HG03378 (cell line): ENCODE measurements at regions not wholly inside any gene's neighbourhood (a gene's known extent, or its start where the extent isn't known, plus 50 kb on each side); places are given as distances from the start of the nearest gene placed in this dataset.

Source experiments
- ATAC-seq: cut with Tn5 transposase; IDR thresholded peaks from one replicate; pipeline ENCODE4 v1.9.1; 2021; ENCODE audit warnings: mild to moderate bottlenecking, moderate library complexity; ENCODE audit not compliant: unreplicated experiment

DNA sequence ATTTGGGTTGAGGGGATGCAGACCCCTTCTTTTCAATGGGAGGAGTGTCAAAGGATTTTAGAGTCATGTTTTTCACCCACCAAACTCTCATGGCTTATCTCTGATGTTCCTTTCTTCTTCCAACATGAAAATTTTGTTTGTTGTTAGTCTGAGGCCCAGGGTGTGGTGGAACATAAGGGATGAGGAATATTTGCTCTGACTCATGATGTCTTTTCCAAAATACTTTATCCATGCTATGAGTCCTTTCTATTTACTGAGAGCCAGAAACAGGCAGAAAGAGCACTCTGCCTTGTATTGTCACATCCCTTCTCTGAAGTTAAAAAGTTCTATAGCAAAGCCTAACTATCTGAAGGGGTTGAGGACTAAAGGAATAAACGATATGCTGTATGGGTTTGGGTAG lies 61.6 kb upstream of the GYPA start:
- ATAC-seq, result no peak

DNA sequence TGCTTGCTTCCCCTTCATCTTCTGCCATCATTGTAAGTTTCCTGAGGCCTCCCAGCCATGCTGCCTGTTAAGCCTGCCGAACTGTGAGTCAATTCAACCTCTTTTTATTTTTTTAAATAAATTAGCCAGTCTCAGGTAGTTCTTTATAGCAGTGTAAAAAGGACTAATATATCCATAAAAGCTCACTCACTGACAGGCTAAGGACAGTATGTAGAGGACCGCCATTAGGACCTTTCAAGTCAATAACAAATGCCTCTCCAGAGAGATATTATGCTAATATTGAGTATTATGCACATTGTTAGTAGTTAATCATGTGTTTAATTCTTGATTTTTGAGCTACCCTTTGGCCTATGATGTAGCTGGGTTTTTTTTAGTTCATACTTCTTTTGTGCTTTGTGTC lies 62.6 kb upstream of the GYPA start:
- no peak for ATAC-seq

DNA sequence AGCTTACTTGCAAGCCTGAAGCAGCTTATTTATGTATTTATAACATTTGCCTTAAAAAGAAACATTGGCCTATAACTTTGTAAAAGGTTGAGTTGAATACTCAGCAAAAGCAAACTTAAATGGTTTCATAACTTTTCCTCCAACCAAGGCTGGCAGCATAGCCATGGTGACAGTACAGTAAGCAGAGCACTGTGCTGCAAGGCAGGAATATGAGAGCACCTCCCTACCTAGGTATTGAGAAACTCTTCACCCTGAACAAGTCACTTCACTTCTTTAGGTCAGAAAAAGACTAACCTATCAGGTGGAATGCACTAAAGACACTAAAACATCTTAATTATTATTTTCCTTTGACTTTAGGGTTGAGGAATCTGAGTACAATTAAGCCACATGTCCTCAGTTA lies 63.9 kb upstream of the GYPA start:
- no peak for ATAC-seq

DNA sequence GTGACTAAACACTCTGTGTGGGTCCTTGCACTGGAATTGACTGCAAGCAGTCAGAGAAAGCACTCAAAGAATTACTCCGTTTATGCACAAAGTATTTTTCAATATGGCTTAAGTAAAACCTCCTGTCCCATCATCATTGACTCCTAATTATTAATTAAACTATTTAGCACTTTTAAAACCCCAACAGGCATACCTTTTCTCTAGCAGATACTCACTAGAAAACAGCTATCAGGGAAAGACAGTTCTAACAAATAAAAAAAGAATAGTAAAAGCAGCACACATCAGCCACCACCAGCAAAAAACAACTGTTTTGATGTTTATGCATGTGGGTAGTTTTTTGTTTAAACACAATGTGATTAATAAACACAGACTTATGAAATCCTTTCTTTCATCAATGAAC lies 66.2 kb upstream of the GYPA start:
- ATAC-seq, result no peak

DNA sequence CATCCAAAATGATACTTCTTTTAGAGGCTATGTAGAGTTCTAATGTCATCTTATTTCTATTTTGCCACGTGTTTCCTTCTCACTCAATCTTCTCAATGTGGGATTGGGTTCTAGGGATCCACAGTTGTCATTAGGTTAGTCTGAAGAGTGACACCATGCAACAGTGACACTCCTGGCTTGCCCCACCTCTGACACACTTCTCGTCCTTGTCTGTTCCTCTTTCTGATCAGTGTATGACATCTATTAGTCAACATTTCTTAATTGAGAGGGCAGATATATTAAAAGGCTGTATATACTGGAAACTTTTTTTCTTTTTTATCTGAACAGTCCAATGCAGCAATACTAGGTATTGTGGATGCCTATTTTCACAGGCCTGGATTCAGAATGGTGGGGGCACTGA lies 67.6 kb upstream of the GYPA start:
- ATAC-seq, result no peak

DNA sequence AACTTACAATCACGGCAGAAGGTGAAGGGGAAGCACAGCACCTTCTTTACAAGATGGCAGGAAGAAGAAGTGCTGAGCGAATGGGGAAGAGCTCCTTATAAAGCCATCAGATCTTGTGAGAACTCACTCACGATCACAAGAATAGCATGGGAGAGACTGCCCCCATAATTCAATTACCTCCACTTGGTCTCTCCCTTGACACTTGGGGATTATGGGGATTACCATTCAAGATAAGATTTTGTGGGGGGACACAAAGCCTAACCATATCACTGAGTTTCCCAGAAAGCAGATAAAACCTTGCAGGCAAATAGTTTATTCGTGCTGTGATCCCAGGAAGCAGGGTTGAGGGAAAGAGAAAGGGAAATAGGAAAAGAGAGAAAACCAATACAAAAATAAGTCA lies 69.0 kb upstream of the GYPA start:
- ATAC-seq, result no peak

DNA sequence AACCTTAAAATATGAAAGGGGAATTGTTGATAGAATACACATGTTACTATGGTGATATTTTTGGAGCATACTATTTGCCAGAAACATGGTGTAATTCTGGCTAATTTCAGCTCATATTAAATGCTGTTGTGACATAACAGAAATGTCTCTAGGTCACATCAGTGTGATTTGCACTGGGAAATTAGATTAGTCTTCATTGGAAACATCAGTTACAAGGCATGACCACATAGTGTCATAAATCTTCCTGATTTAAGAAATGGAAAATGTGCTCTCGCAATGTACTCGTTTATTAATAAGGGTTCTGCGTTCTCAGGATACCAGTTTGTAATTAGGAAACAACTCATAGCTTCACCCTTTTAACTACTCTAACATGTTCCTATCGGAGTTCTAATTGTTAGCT lies 72.9 kb upstream of the GYPA start:
- no peak for ATAC-seq

DNA sequence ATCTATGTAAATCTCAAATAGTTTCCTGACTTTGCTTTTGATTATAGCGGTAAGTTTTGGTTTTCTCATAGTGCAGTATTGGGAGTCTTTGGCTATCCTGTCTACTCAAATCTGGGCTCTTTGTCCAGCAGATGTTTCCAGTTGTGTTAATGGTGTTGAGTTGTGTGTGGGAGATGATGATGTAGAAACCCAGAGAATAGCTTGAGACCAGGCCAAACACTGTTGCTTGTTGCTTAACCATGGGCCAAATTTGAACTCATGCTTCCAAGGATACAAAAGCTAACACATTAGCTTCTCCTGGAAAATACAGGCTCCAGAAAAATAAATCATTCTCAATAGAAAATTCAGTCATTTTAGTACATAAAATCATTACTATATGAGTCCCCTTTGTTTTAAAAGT lies 82.6 kb upstream of the GYPA start:
- no peak for ATAC-seq

DNA sequence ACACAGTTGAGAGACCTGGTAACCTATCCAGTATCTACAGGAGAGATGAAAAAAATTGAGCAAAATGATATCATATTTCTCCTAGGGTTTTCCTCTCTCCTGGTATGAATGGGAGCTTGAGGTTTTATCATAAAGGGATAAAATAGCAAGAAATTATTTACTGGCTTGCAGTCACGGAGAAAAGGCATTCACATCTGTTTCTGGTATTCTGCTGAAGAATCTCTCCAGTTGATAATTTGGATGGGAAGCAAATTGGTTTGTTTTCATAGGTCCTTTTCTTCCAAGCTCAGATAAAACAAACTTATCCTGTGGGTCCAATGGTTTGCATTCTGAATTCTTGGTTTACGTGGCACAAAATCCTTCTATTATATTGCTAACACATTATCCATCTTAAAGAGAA lies 83.1 kb upstream of the GYPA start:
- no peak for ATAC-seq

DNA sequence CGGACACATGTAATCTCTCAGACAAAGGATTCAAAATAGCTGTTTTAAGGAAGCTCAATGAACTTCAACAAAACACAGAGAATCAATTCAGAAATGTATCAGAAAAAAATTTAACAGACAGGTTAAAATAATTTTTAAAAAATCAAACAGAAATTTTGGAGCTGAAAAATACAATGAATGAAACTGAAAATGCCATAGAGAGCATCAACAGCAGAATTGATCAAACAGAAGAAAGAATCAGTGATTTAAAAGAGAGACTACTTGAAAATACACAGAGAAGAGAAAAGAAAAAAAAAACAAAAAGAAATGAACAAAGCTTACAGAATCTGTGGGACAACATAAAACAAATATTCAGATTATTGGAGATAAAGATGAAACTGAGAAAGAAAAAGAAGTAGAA lies 118.8 kb upstream of the GYPA start:
- no peak for ATAC-seq

DNA sequence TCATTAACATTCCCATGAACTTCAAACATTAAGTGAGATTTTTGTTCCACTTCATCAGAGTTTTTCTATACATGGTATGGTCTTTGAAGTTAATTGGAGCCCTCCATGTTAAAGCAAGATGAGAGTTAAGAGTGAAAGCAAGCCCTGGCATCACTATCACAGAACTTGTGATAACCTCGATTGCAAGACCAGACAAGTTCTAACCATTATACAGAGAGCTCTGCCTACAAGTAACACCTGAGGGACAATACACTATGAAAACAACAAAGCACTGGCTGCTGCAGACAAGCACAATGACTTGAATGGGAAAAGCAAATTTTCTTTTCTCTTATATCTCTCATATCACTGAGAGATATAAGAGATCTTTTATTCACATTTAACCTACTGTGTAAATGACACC lies 126.6 kb upstream of the GYPA start:
- ATAC-seq, result no peak

DNA sequence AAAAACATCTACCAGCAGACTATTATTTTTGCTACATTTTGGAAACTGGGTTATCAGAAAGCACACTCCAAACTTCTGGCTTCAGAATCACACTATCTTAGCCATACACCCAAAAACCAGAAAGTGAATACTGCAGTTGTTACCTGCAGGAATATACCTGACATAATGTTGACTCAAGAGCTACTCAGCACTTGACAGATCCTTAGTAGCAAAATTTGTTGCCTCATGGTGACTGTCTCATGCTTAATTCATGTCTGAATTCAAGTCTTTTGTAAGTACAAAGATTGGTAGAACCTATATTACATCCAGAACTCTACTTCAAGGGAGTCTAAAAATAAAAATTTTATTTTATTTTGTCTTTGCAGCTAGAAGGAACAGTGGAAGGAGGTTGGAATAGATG lies 140.2 kb upstream of the GYPA start:
- no peak for ATAC-seq

DNA sequence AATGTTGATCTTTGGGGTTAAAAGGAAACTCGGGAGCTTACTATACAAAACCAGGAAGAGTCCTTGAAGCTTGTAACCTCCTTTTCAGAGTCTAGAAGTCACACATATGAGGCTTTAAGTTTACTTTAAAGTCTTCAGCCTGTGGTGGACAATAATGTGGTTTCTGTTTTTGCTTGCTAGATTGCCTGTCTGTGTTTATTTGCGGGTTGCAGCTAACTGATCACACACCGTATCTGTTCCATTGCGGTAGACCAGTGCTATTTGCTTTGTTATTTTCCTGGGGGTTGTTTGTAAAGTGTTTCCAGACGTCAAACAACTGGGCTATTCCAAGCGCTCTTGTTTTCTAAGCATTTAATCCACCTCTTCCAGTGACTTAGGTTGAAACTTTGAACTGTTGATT lies 143.0 kb upstream of the GYPA start:
- ATAC-seq, result no peak

DNA sequence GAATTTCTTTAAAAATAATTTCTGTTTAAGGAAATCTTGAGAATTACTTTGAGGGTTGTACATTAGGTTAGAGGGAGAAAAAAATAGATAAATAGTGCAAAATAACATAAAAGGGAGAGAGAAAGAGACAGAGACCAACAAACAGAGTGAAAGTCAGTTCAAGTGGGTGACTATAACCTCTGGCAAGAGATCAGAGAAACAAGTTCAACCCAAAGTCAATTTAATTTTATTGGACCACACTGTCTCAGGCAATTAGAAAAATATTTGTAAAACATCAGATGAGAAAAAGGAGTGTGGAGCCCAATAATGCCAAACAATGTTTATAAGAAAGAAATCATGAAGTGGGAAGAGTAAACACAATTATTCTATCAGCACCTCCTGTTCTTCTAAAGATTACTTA lies 143.5 kb upstream of the GYPA start:
- ATAC-seq, result no peak

DNA sequence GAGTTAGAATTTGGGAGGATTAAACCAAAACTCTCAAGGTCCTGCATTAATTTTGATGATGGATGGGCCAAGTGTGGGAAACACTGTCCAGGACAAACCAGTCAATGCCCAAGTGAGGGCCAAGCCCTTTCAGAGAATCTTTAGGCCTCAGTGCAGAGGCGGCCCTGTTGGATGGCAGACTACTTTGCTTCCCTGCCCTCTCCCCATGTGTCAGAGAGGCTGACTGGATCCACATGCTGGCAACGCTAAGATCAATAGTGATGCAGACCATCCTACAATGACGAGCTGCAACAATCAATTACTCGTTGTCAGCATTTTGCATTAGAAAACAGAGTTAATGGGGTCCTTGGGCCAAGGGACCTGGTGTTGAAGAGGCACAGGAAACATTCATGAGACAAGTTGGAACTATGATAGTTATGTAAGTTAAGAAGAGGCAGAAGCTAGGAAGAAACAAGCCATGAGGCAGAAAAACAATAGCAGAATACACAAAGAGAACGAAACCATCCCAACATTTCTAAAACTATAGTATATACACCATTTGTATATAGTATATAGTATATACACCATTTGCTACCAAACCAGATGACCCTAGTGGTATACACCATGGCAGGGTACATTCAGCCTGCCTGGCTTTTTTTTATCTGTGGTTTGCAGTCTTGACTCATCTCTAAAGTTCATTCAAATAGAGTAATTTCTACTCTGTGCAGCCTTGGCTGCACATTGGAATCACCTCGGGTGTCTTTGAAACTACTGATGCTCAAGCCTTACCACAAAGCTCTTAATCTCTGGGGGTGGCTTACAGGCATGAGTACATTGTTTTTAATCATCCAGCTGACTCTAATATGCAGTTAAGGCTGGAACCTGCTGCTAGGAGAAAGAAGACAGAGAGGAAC lies 147.7 kb upstream of the GYPA start:
- ATAC-seq, result peak; percentile 92

DNA sequence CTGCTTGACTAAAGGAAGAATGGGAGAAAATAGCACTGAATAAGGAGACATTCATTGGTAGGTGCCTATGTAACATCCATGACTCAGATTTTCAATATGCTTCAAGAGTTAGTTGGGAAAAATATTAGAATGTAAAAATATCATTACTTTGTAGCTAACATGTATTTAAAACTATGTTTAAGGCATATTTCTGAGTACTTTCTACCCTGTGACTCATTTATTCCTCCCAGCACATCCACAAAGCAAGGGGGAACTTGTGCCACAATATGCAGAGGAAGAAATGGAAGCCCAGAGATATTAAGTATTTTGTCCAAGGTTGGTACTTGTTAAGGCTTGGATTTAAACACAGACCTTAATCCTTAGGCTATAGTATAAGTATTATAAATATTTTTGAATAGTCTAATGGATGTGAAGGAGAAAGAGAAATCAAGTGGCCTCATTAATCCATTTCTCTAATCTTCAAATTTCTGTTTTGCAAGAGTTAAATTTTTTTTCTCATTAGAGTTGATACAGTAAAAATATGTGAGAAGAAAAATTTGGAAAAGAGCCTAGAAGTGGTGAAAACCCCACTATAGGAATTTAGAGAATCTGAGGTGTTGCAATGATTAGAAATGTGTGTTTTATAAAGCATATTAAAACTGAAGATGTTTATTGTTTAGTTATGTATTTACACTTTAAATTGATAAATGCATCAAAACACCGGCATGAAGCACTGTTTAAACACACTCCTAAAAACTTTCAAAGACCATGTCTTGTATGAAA lies 149.3 kb upstream of the GYPA start:
- no peak for ATAC-seq

DNA sequence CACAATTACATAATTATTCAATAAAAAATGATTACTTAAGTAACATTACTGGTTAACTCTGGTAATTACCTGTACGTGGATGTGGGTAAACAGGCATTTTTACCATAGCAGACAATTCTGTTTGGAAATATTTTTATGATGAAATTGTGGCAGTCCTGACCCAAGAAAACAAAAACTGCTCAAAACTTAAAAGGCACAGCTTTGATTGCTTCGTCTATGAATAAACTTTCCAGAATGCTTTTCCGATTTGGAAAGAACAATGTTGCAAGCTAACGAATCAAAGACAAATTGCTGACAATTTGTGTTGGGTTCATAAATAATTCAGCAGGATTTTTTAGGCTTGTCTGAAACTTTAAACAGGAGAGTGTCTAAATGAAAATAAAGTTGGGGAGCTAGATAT lies 150.6 kb upstream of the GYPA start:
- no peak for ATAC-seq

DNA sequence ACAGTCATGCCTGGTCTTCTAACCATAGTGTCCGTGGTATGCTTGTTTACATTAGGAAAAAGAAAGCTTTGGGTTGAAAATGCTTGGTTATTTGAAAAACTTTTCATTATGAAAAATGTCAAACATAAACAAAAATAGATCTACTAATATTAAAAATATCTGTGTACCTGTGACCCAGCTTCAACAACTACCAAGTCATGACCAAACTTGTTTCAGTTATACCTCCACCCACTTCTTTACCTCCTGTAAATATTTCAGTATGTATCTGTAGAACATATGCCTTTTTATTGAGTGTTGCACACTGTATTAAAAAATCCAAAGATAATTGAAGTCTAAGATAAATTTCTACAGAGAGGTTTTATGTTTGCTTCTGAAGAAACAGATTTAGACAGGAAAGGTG lies 153.7 kb upstream of the GYPA start:
- no peak for ATAC-seq

DNA sequence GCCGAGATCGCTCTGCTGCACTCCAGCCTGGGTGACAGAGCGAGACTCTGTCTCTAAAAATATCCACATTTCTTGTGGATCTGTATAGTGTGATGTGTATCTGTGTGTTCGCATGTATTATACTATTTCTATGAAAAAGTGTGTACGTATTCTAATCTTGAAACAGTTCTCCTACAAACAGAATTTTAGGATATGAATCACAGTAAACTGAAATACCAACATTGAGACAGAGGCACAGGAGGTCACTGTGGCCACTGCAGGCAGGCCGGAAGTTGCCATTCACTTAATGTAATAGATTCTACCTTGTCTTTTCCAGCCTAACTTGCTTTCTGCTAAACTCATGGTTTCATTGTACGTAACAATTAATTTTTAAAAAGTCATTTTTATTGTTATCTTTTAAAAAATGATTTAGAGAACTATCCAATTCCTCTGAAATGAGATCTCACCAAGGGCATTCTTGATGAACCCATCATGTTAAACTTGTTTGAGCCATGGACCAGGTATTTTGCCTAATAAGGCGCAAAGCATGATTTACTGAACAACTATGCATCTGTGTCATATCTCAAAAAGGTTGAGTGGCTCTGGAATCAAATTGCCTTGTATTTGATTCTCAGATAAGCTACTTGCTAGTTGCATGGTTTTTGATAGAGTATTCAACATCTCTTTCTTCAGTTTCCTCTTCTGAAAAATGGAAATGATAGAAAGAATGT lies 154.9 kb upstream of the GYPA start:
- no peak for ATAC-seq

DNA sequence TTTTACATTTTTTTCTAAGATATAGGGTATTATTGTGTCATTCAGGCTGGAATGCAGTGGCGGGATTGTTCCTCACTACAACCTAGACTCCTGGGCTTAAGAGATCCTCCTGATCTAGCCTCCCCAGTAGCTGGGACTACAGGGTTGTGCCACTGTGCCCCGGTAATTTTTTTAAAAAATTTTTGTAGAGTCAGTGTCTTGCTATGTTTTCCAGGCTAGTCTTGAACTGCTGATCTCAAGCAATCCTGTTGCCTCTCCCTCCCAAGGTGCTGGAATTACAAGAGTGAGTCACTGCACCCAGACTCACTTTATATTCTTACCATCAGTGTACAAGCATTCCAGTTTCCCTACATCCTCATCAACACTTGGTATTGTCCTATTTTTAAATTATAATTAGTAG lies 156.4 kb upstream of the GYPA start:
- no peak for ATAC-seq

DNA sequence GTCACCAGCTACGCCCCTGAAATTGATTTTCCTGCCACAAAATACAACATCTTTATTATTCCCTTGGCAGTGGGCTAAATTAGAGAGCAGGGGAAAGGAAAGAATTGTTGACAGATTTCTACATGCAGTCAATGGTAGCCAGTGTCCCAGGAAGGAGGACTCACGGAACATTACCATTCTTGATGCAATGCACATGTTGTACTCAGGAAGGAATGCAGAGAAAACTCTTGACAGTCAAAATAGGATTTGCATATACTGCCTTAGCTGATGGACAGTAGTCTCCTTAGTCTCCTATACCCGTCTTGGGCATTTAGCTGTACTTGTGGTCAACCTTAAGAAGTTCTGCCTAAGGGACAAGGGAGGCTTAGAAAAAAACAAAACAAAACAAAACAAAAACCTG lies 158.0 kb upstream of the GYPA start:
- ATAC-seq, result no peak

DNA sequence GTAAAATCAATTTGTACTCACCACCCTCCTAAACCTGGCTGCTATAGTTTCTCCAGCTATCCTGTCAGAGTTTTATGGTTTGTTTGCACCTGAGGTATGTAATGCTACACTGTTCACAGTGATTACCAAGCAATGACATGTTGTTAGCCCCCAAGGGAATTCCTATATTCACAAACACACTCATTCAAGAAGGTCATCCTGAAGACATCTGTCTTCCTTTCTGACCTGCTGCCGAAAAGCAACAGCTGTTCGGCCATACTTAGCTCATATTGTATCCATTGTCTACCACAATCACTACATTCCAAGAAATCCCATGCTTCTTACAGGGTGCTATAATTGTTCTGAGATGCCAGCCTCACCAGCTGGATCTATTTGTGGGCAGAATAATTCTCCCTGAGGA lies 160.1 kb upstream of the GYPA start:
- no peak for ATAC-seq
